Tibial artery (tissue), 4 donors: ENCODE measurements at regions not wholly inside any gene's neighbourhood (a gene's known extent, or its start where the extent isn't known, plus 50 kb on each side); places are given as distances from the start of the nearest gene placed in this dataset.

Source experiments
- DNase-seq, 2 donors: peaks; one replicate each; pipeline ENCODE4 v3.0.0-alpha.2; 2019
- H3K27ac ChIP-seq, 2 donors: fragments of 200-600 bp; sonication (generic) in 1 of 2; 1 replicate in 1 of 2; 2 replicates in 1 of 2; pipeline ENCODE4 v1.5.1; 2018 to 2019; ENCODE audit warnings: mild to moderate bottlenecking in 1 of 2
- H3K27me3 ChIP-seq, 2 donors: fragments of 200-600 bp; sonication (generic) in 1 of 2; one replicate each; pipeline versions ENCODE4 v1.5.1 to v1.6.0; 2016 to 2019
- H3K36me3 ChIP-seq, 3 donors: fragments of 200-600 bp; sonication (generic) in 2 of 3; one replicate each; pipeline ENCODE4 v1.5.1; 2016 to 2019; ENCODE audit warnings: mild to moderate bottlenecking in 2 of 3
- H3K4me1 ChIP-seq, 4 donors: fragments of 200-600 bp; sonication (generic) in 2 of 4; 1 replicate in 3 of 4; 2 replicates in 1 of 4; pipeline ENCODE4 v1.5.1; 2016 to 2019
- H3K4me3 ChIP-seq, 2 donors: fragments of 200-600 bp; sonication (generic) in 1 of 2; 1 replicate in 1 of 2; 2 replicates in 1 of 2; pipeline ENCODE4 v1.5.1; 2018 to 2019; ENCODE audit warnings: mild to moderate bottlenecking in 2 of 2
- H3K9me3 ChIP-seq, 3 donors: fragments of 200-600 bp; sonication (generic) in 1 of 3; one replicate each; pipeline ENCODE4 v1.5.1; 2016 to 2019
- CTCF ChIP-seq, 2 experiments: fragments of 200-600 bp in 1 of 2; fragments of 450-650 bp in 1 of 2; IDR thresholded peaks; one replicate each; pipeline ENCODE4 v1.5.1; 2017 to 2019; ENCODE audit warnings: antibody characterized with exemption in 2 of 2, mild to moderate bottlenecking in 1 of 2, moderate library complexity in 1 of 2
- intact Hi-C: fragments of 100-400 bp; cut with DNase I; formaldehyde crosslinking; loops from one replicate; pipeline ENCODE4 v1.15.0; 2023; ENCODE audit warnings: low total_unique reads

GRCh38 chr21:25254491-25255174 lies 352.6 kb downstream of the MRPL39 start:
- no peak for TF ChIP-seq CTCF (IDR thresholded peaks at IDR 0.05)

GRCh38 chr21:25246546-25246945 lies 360.7 kb downstream of the MRPL39 start:
- Histone ChIP-seq H3K4me1 (no peaks in the 10 kb centered on the region), H3K4me3 (no peak overlapping the region), H3K36me3 (no peaks in the 10 kb centered on the region), H3K27ac (no peak overlapping the region), H3K9me3 (no peaks in the 10 kb centered on the region), H3K27me3 (no peaks in the 10 kb centered on the region)
- intact Hi-C loops, result no loop called here
- TF ChIP-seq CTCF (IDR thresholded peaks at IDR 0.05), result no peak
- no peak for DNase-seq

More at GRCh38 chr21:25254491-25255174, 352.6 kb downstream of the MRPL39 start:
- H3K27ac ChIP-seq, result no peak overlapping the region
- no peaks in the 10 kb centered on the region for H3K27me3 ChIP-seq
- no peaks in the 10 kb centered on the region for H3K9me3 ChIP-seq
- no peak for DNase-seq
- H3K4me1 ChIP-seq, result no peaks in the 10 kb centered on the region
- intact Hi-C loops, result no loop called here
- H3K4me3 ChIP-seq, result no peak overlapping the region
- no peaks in the 10 kb centered on the region for H3K36me3 ChIP-seq

- Histone ChIP-seq H3K4me3 (no peak overlapping the region), H3K36me3 (no peaks in the 10 kb centered on the region), H3K4me1 (no peaks in the 10 kb centered on the region), H3K27me3 (no peaks in the 10 kb centered on the region), H3K27ac (no peak overlapping the region), H3K9me3 (no peaks in the 10 kb centered on the region)
- no peak for TF ChIP-seq CTCF (IDR thresholded peaks at IDR 0.05)
- intact Hi-C loops, result no loop called here
- DNase-seq, result no peak
These were observed 362.5 kb downstream of the MRPL39 start for GRCh38 chr21:25244735-25245134.

GRCh38 chr21:25243808-25244207 lies 363.5 kb downstream of the MRPL39 start:
- no peaks in the 10 kb centered on the region for H3K9me3 ChIP-seq
- no peak overlapping the region for H3K4me3 ChIP-seq
- TF ChIP-seq CTCF (IDR thresholded peaks at IDR 0.05), result no peak
- no peaks in the 10 kb centered on the region for H3K4me1 ChIP-seq
- H3K36me3 ChIP-seq, result no peaks in the 10 kb centered on the region
- intact Hi-C loops, result no loop called here
- no peak overlapping the region for H3K27ac ChIP-seq
- no peaks in the 10 kb centered on the region for H3K27me3 ChIP-seq
- no peak for DNase-seq

GRCh38 chr21:25240974-25241373 lies 366.3 kb downstream of the MRPL39 start:
- no peaks in the 10 kb centered on the region for H3K36me3 ChIP-seq
- TF ChIP-seq CTCF (IDR thresholded peaks at IDR 0.05), result no peak
- H3K4me3 ChIP-seq, result no peak overlapping the region
- no peak for DNase-seq
- H3K9me3 ChIP-seq, result no peaks in the 10 kb centered on the region
- H3K27ac ChIP-seq, result no peak overlapping the region
- no peaks in the 10 kb centered on the region for H3K4me1 ChIP-seq
- intact Hi-C loops, result no loop called here
- no peaks in the 10 kb centered on the region for H3K27me3 ChIP-seq
